Ascending aorta (tissue), 2 donors: ENCODE measurements at regions not wholly inside any gene's neighbourhood (a gene's known extent, or its start where the extent isn't known, plus 50 kb on each side); places are given as distances from the start of the nearest gene placed in this dataset.
"Not testable (repeated sequence)": the region's sequence is repeated elsewhere in the genome, so short reads cannot be mapped to it uniquely, and the experiment has no call there.

Experiments used
- DNase-seq, 2 donors: peaks; one replicate each; pipeline ENCODE4 v3.0.0-alpha.2; 2019; ENCODE audit warnings: low spot score in 2 of 2
- H3K27ac ChIP-seq, 2 donors: fragments of 200-600 bp; sonication (generic); one replicate each; pipeline ENCODE4 v1.5.1; 2016 to 2017; ENCODE audit warnings: mild to moderate bottlenecking in 1 of 2
- H3K27me3 ChIP-seq: fragments of 200-600 bp; sonication (generic); one replicate; pipeline ENCODE4 v1.5.1; 2017
- H3K36me3 ChIP-seq, 2 donors: fragments of 200-600 bp; sonication (generic); one replicate each; pipeline ENCODE4 v1.5.1; 2016
- H3K4me1 ChIP-seq, 2 donors: fragments of 200-600 bp; sonication (generic); one replicate each; pipeline ENCODE4 v1.5.1; 2016 to 2017; ENCODE audit warnings: mild to moderate bottlenecking in 1 of 2
- H3K4me3 ChIP-seq, 2 donors: fragments of 200-600 bp; sonication (generic); one replicate each; pipeline ENCODE4 v1.5.1; 2016 to 2017; ENCODE audit warnings: mild to moderate bottlenecking in 1 of 2
- H3K9me3 ChIP-seq, 2 donors: fragments of 200-600 bp; sonication (generic); one replicate each; pipeline ENCODE4 v1.5.1; 2016
- intact Hi-C: fragments of 100-400 bp; cut with DNase I; formaldehyde crosslinking; loops from one replicate; pipeline ENCODE4 v1.15.1; 2023
- TF ChIP-seq, protein P1 (sequence below), 3 experiments: fragments of 200-600 bp in 2 of 3; fragments of 450-650 bp in 1 of 3; sonication (generic) in 2 of 3; IDR thresholded peaks; one replicate each; pipeline ENCODE4 v1.5.1; 2016 to 2019; ENCODE audit warnings: antibody characterized with exemption in 3 of 3, mild to moderate bottlenecking in 1 of 3, moderate library complexity in 1 of 3

DNA sequence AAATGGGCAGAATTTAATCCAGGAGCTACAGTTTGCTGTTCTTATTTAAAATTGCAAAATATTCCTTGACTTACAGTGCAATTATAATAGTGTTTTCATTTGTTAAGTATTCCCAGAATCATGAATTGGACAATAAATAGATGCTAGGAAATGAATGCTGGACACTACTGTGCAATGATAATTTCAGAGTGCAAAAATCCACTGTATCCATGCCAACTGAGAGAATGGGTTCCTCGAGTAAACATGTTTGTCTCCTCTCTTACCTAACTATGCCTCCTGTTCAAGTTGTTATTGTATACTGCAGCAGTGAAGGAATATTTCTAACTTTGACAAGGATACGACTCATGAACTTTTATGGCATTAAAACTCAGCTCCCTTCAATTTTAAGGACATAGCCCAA is 1396.3 kb downstream of the GATA3 start:
- Histone ChIP-seq H3K27ac (no peak overlapping the region), H3K9me3 (no peaks in the 10 kb centered on the region), H3K36me3 (no peaks in the 10 kb centered on the region), H3K4me3 (no peak overlapping the region), H3K4me1 (no peaks in the 10 kb centered on the region), H3K27me3 (no peaks in the 10 kb centered on the region)
- no peak for DNase-seq
- intact Hi-C loops = no loop called here
- TF ChIP-seq, protein P1, sequence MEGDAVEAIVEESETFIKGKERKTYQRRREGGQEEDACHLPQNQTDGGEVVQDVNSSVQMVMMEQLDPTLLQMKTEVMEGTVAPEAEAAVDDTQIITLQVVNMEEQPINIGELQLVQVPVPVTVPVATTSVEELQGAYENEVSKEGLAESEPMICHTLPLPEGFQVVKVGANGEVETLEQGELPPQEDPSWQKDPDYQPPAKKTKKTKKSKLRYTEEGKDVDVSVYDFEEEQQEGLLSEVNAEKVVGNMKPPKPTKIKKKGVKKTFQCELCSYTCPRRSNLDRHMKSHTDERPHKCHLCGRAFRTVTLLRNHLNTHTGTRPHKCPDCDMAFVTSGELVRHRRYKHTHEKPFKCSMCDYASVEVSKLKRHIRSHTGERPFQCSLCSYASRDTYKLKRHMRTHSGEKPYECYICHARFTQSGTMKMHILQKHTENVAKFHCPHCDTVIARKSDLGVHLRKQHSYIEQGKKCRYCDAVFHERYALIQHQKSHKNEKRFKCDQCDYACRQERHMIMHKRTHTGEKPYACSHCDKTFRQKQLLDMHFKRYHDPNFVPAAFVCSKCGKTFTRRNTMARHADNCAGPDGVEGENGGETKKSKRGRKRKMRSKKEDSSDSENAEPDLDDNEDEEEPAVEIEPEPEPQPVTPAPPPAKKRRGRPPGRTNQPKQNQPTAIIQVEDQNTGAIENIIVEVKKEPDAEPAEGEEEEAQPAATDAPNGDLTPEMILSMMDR (IDR thresholded peaks at IDR 0.05) = no peak

- H3K27me3 ChIP-seq = no peaks in the 10 kb centered on the region
- H3K27ac ChIP-seq = no peak overlapping the region
- no peak overlapping the region for H3K4me3 ChIP-seq
- no peaks in the 10 kb centered on the region for H3K36me3 ChIP-seq
- H3K4me1 ChIP-seq = no peaks in the 10 kb centered on the region
- H3K9me3 ChIP-seq = no peaks in the 10 kb centered on the region
- intact Hi-C loops = no loop called here
- TF ChIP-seq, protein P1 (IDR thresholded peaks at IDR 0.05) = no peak
- no peak for DNase-seq
These were observed 1396.8 kb downstream of the GATA3 start for GRCh38 chr10:9451211-9451773.

- Histone ChIP-seq H3K4me3 (no peak overlapping the region), H3K9me3 (no peaks in the 10 kb centered on the region), H3K27me3 (no peaks in the 10 kb centered on the region), H3K4me1 (no peaks in the 10 kb centered on the region), H3K27ac (no peak overlapping the region), H3K36me3 (no peaks in the 10 kb centered on the region)
- no peak for DNase-seq
- intact Hi-C loops = no loop called here
- TF ChIP-seq, protein P1 (IDR thresholded peaks at IDR 0.05) = no peak
These were observed 1397.6 kb downstream of the GATA3 start for GRCh38 chr10:9452056-9452455.

GRCh38 chr10:9453871-9454270 is 1399.4 kb downstream of the GATA3 start:
- H3K4me3 ChIP-seq, H3K27me3 ChIP-seq, H3K4me1 ChIP-seq, H3K27ac ChIP-seq, H3K36me3 ChIP-seq, intact Hi-C loops, H3K9me3 ChIP-seq, DNase-seq: not testable (repeated sequence)

DNA sequence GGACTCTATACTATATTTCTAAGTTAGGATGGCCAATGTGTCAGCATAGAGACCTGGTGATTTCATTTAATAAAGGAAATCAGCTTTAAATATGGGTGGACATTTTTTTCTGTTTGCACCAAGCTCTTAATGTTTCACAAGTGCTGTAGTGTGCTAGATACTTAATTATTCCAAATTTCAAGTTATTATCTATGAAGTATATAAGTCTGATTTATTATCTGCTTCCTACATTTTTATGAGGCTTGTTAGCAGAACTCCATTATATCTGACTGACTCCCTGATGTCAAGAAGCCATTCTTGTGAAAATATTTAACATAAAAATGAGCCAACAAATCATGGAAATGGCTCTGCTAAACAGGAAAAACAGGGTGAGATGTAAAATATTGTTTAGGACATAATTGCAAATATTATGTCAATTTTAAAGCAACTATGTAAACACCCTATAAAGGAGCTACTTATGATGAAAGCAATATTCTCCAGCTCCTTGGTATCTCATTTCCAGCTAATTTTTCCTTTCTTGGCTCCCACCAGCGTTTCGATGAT is 1415.2 kb downstream of the GATA3 start:
- intact Hi-C loops = no loop called here

DNA sequence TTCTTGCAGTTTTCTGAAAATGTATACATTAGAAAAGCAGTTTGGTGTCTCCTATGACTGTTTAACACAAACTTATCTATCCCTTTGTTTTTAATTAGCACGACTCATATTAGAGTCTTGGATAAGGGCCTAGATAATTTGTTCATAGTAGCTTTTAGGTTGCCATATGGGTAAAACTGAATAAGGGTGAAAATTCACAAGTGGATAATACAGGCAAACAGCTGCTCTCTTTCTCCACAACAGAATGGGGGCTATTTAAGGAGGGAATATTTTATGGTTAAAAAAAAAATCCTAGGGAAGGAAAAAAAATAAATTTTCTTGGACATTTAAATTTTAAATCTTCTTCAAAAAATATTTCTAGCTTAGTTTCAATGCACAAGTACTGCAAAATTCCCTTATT is 1416.1 kb downstream of the GATA3 start:
- H3K27me3 ChIP-seq = no peaks in the 10 kb centered on the region
- no peaks in the 10 kb centered on the region for H3K4me1 ChIP-seq
- H3K27ac ChIP-seq = no peak overlapping the region
- no peak overlapping the region for H3K4me3 ChIP-seq
- no peak for DNase-seq
- intact Hi-C loops = no loop called here
- no peaks in the 10 kb centered on the region for H3K36me3 ChIP-seq
- TF ChIP-seq, protein P1 (IDR thresholded peaks at IDR 0.05) = no peak
- H3K9me3 ChIP-seq = no peaks in the 10 kb centered on the region

More for the DNA sequence above, 1415.2 kb downstream of the GATA3 start:
- Histone ChIP-seq H3K4me3 (no peak overlapping the region), H3K9me3 (no peaks in the 10 kb centered on the region), H3K27me3 (no peaks in the 10 kb centered on the region), H3K36me3 (no peaks in the 10 kb centered on the region), H3K4me1 (no peaks in the 10 kb centered on the region), H3K27ac (no peak overlapping the region)
- DNase-seq = no peak
- TF ChIP-seq, protein P1 (IDR thresholded peaks at IDR 0.05) = no peak
